T-helper 9 cell (primary cell): ENCODE measurements at regions not wholly inside any gene's neighbourhood (a gene's known extent, or its start where the extent isn't known, plus 50 kb on each side); places are given as distances from the start of the nearest gene placed in this dataset.
A peak's percentile ranks its signal among the peaks of the same experiment; 100 is the strongest.
"Not testable (repeated sequence)": the region's sequence is repeated elsewhere in the genome, so short reads cannot be mapped to it uniquely, and the experiment has no call there.

ENCODE experiments used
- DNase-seq: peaks from one replicate; pipeline ENCODE4 v3.0.0-alpha.2; 2020

DNA sequence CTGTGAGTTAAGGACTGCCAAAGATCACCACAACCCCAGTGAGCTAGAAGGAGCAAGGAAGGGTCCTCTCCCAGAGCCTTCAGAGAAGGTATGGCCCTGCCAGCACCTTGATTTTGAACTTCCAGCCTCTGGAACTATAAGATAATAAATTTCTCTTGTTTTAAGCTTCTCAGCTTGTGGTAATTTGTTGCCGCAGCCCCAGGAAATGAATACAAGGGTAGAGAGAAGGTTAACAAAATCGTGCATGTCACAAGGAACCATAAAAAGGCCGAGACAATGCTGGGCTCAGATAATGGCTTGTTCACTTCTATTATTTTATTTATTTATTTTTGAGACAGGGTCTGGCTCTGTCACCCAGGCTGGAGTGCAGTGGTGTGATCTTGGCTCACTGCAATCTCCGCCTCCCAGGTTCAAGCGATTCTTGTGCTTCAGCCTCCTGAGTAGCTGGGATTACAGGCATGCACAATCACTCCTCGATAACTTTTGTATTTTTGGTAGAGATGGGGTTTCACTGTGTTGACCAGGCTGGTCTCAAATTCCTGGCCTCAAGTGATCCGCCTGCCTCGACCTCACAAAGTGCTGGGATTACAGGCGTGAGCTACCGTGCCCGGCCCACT lies 71.5 kb downstream of the WSB1 start:
- DNase-seq = not testable (repeated sequence)

DNA sequence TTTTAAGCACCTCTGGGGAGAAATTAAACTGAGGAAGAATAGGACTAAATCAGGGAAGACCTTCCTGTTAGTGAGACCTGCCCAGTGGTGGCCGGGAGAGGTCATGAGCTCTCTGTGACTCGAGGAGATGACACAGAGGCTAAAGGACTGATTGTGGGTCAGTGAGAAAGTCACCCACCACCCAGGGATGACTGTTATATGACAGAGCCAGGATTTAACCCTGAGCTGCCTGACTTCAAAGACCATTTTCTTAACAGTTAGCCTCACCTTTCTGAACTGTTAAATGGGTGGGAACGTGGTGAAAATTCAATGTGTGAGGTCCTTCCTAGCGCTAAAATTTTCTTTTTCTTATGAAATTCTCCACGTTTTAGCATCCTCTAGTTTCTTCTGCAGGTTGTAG lies 72.5 kb downstream of the WSB1 start:
- DNase-seq = no peak

DNA sequence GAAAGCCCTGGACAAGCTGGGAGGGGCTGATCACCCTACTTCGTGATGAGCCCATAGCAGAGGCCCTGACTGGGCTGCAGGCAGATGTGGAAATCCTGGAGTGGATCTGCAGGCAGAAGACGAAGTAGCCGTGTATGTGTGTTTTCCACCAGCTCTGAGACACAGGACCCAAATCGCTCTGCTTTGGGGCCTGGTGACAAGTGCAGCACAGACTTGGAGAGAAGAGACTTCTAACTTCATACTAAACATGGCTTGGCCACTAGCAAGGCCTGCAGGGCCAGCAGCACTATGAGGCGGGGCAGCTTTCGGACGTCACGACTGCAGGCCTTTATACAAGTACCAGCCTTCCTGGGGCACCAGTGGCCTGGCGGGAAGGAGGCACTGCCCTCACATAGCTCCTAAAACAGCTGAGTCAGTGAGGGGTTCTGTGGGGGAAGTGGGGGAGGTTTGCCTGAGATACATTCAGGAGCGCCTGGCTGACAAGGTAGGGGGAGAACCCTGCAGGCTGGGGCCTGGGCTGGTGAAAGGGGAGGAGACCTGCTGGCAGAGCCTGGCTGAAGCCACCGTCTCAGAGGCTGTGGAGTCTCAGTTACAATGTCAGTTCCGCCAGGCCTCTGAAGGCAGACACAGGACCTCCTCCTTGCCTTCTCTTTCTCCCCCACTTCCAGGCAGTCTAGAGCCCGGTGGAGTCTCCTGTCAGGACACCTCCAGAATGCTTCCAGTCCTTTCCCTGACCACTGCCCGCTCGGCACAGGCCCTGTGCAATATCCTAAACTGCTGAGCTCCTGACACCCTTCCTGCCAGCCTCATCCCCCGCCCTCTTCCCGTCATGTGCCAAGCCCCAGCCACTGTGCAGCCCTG lies 73.4 kb downstream of the WSB1 start:
- no peak for DNase-seq

- DNase-seq = no peak
Observed at GRCh38 chr17:27368151-27368795, 74.4 kb downstream of the WSB1 start.

DNA sequence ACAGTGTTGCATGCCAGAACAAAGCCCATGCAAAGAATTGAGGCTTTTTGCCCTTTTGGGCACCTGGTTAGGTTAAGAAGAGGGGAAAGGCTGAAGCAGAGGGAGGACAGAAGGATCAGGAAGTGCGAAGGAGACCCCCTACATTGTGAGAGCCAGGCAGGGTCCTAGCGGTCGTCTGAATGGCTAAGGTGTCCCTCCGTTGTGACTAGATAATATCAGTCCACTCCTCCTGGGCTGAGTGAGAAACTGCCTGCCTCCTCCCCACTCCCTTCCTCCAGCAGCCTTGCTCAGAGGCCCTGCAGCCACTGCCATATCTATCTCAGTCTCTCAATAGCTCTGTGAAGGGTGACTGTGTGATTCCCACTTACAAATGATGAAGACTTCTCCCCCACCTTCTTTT lies 75.1 kb downstream of the WSB1 start:
- DNase-seq = no peak

- DNase-seq = no peak
Observed at GRCh38 chr17:27370776-27371175, 76.9 kb downstream of the WSB1 start.

- not testable (repeated sequence) for DNase-seq
Observed at GRCh38 chr17:27373695-27374094, 79.8 kb downstream of the WSB1 start.

GRCh38 chr17:27376637-27377547 lies 79.4 kb upstream of the KSR1 start:
- DNase-seq = no peak

- no peak for DNase-seq
Observed at GRCh38 chr17:27378482-27379175, 77.6 kb upstream of the KSR1 start.

- DNase-seq = no peak
Observed at GRCh38 chr17:27379888-27380533, 76.2 kb upstream of the KSR1 start.

GRCh38 chr17:27380551-27380950 lies 75.7 kb upstream of the KSR1 start:
- no peak for DNase-seq

DNA sequence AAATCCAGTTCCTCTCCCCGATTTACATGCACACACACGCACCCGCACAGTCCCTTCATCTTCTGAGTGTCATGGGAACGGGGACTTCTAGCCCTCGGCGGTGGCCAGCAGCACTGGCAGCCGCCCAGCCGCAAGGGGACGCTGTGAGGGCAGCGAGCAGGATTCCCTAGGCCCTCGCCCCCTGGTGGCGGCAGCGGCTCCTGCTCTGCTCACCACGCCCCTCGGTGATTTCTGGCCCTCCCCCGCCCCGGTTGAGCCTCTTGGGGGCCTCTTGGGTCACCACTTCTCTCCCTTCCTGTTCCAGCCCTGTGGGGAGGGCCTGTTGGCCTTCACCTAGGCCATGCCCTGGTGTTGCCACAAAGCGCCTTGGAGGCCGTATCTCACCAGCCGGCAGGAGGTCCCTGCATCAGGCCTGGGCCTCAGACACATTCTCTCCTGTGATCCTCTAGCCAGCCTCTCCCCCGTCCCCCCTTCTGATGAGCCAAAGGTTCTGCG lies 75.2 kb upstream of the KSR1 start:
- peak; percentile 72 for DNase-seq

GRCh38 chr17:27382025-27382424 lies 74.2 kb upstream of the KSR1 start:
- no peak for DNase-seq

DNA sequence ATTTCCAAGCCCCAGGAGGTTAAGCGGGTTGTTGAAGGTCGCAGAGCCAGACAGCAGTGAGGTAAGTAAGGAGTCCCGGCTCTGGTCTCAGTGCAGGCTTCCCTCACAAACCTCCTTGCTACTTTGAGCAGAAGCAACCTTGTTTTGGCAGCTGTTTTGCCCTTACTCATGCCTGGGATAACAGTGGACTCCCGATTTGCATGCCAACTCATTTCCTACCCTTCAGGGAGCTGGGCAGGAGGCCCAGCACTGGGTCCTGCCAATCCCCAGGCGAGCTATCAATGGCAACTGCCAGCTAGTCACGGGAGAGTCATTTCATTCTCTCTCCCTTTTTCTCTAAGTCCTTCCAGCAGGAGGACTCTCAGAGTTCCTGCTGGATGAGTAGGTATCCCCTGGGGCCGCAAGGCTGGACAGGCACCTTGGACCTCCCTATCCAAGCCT lies 72.0 kb upstream of the KSR1 start:
- DNase-seq = no peak

- no peak for DNase-seq
Observed at GRCh38 chr17:27384726-27385125, 71.5 kb upstream of the KSR1 start.

DNA sequence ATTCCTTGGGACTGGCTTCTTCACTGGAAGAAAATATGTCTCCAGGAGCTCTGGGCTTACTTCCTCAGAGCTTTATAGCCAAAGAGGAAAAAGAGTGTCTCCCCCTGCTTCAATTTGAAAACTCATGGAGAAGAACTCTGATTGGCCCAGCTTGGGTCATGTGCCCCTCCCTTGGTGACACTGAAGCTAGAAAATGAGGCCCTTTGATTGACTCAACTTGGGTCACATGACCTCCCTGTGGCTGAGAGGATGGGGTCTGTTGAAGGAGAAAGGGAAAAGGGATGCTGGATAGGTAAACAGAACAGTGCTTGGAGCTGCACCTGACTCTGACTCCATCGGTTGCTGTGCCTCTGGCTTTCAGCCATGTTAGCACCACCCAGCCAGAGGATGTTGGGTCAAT lies 70.6 kb upstream of the KSR1 start:
- no peak for DNase-seq

DNA sequence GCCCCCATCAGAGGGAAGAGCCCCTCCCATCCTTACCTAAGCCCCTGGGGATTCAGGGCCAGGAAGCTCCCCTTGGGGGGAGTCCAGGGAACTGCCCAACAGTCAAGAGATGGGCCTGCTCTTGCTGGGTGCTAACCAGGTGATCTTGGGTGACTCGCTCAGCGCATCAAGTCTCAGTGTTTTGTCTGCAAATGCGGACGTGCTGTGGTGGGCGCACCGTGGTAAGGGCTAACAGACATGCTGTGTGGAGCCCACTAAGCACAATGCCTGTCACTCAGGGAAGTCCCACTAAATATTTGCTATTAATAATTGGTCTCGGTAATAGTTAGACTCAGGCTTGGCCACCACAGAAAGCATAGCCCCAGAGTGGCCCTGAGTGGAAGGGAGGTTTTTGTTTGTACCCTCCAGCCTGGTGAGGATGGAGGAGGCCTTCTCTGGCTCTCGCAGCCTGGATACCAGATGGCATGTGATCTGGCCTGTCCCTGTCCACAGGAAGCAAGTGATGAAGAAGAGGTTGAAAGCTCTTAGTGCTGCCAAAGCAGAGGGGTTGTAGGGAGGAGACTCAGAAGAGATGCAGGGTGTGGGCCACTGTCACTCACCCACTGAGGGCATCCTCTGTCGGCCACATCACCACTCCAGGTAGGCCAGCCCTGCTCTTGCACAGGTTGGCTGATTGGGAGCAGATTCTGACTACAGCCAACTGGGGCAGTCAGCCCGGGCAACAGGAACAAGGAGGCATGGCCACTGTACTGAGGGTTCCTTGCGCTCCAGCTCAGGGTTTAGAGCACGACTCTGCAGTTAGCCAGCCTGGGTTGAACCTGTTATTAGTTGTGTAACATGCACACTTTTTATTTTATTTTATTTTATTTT lies 69.8 kb upstream of the KSR1 start:
- no peak for DNase-seq

DNA sequence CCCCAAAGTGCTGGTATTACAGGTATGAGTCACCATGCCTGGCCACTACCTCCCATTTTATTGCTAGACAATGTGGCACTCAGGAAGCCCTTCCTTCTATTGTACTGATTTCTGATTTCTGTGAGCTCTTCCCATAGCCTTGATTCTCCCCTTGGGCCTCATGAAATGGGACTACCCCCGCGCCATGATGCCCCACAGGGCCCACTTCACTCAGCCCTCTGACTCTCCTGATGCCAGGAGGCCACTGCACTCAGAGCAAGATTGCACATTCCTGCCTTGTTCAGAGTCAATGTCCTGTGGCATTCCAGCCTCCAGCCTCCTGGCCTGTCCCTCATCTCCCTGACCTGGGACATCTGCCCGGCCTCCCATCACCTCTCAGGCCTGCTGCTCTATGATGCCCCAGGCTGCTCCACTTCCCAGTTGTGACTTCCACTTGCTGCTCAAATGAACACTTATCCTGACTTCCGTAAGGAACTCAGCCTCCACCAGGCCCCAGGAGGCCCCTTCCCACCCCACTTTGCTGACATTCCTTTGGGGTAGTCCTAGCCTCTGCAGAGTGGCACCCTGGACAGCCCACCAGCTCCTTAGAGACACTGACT lies 66.6 kb upstream of the KSR1 start:
- DNase-seq = no peak

GRCh38 chr17:27390540-27390939 lies 65.7 kb upstream of the KSR1 start:
- DNase-seq = no peak

DNA sequence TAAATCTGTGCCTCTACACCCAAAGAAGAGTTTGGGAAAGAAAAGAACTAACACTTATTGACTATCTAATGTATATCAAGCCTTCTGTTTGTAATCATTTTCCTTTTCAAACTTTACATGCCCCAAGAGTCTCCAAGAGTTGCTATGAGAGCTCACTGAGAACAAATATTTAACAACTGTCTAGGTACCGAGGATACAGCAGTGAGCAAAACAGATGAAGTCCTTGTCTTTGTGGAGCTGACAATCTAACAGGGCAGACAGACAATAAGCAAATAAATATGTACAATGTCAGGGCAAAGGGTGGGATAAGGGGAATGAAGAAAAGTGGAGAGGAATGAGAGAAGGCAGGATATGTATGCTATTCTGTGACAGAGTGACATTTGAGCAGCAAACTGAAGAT lies 64.8 kb upstream of the KSR1 start:
- no peak for DNase-seq
